Loucy (cell line): ENCODE measurements at regions not wholly inside any gene's neighbourhood (a gene's known extent, or its start where the extent isn't known, plus 50 kb on each side); places are given as distances from the start of the nearest gene placed in this dataset.

ENCODE experiments used
- EZH2phosphoT487 ChIP-seq: fragments of 200-600 bp; IDR thresholded peaks from 2 replicates; pipeline ENCODE4 v1.6.1; 2018; ENCODE audit warnings: antibody characterized with exemption, mild to moderate bottlenecking, moderate library complexity, borderline replicate concordance
- TF ChIP-seq, protein P1 (sequence below): fragments of 200-600 bp; sonication (generic); conservative IDR thresholded peaks from 2 replicates; pipeline ENCODE4 v1.5.1; 2014; ENCODE audit warnings: mild to moderate bottlenecking, antibody characterized with exemption, low read length

DNA sequence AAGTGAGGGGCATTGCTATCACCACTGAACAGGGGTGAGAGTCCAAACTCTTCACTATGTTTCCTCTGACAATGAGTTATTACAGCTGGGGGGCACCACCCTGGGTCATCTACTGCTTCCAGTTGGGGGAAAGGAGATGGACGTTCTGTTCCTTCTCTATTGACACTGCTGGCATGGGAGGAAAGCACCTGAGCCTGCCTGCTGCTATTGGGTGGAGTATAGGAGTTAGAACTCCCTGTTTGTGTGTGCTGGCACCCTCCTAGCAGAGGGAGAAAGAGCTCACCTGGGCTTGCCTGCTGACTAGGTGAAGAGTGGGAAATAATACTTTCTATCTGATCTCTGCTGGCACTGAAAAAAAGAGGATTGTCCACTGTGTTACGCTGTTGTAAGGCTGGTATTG, 163.8 kb downstream of the MSN start:
- TF ChIP-seq, protein P1, sequence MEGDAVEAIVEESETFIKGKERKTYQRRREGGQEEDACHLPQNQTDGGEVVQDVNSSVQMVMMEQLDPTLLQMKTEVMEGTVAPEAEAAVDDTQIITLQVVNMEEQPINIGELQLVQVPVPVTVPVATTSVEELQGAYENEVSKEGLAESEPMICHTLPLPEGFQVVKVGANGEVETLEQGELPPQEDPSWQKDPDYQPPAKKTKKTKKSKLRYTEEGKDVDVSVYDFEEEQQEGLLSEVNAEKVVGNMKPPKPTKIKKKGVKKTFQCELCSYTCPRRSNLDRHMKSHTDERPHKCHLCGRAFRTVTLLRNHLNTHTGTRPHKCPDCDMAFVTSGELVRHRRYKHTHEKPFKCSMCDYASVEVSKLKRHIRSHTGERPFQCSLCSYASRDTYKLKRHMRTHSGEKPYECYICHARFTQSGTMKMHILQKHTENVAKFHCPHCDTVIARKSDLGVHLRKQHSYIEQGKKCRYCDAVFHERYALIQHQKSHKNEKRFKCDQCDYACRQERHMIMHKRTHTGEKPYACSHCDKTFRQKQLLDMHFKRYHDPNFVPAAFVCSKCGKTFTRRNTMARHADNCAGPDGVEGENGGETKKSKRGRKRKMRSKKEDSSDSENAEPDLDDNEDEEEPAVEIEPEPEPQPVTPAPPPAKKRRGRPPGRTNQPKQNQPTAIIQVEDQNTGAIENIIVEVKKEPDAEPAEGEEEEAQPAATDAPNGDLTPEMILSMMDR = no peak
- TF ChIP-seq EZH2phosphoT487 = no peak
